Kidney epithelial cell (primary cell): ENCODE measurements at regions not wholly inside any gene's neighbourhood (a gene's known extent, or its start where the extent isn't known, plus 50 kb on each side); places are given as distances from the start of the nearest gene placed in this dataset.

Experiments used
- DNase-seq: peaks from one replicate; pipeline ENCODE4 v3.0.0-alpha.2; 2010; ENCODE audit warnings: low read depth
- H3K27me3 ChIP-seq: 2 replicates; pipeline ENCODE4 v1.6.0; 2011; ENCODE audit warnings: low read length; ENCODE audit not compliant: control insufficient read depth, insufficient read depth
- H3K36me3 ChIP-seq: 2 replicates; pipeline ENCODE4 v1.5.1; 2011; ENCODE audit warnings: low read length; ENCODE audit not compliant: control insufficient read depth, insufficient read depth
- H3K4me3 ChIP-seq: 2 replicates; pipeline ENCODE4 v1.5.1; 2011; ENCODE audit warnings: low read depth, mild to moderate bottlenecking, control low read depth, low read length
- CTCF ChIP-seq: IDR thresholded peaks from 2 replicates; pipeline ENCODE4 v1.5.1; 2011; ENCODE audit warnings: mild to moderate bottlenecking, moderate library complexity, low read length, control low read depth, inconsistent platforms; ENCODE audit not compliant: insufficient read depth, poor library complexity, severe bottlenecking

DNA sequence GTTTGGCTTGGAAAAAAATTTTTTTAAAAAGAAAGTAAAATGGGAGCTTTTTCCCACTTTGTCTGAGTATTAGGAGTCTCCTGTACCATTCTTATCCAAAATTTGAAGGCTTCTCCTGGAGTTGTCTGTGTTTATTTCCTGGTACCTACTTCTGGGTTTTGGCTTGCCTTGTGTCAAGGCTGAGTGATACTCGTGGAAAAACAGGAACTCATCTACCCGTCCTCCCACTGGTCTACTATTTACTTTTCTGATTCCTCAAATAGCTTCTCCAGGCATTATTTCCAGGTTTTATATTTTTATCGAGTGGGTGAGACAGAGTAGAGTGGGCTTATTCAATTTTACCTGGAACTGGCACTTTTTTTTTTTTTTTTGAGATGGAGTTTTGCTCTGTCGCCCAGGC is 99.4 kb downstream of the RMI1 start:
- no peak for TF ChIP-seq CTCF

DNA sequence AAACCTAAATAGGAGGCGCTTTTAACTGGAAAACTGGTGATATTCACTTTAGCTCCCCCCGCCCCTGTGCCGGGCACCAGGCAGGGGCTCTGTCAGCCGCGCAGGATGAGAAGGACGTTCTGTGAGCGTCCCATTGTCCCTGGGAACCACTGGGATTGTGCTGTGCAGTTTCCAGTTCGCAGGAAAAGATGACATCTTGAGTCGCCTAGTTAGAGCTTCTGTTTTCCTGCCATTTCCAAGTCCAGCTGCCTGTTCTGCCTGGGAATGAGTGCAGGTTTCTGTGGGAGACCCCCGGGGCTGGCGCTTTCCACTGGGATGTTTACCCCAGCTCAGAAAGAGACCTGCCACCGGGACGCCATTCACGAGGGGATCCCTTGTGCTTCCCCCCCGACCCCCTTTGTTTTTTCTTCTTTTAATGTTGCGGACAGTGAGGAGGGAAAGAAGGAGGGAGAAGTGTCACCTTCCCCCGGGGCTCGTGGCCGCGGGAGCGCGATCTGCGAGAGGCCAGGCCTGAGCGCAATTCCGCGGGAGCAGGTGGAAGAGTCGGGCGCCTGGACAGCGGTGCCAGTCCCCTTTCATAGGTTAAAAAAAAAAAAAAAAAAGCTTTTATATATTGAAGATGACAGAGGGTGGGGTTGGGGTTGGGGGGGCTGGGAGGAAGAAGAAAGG is 121.5 kb downstream of the RMI1 start:
- peaks cover 8% of the 10 kb centered on the region for H3K27me3 ChIP-seq

More for the DNA sequence above, 99.4 kb downstream of the RMI1 start:
- Histone ChIP-seq H3K4me3 (no peak overlapping the region), H3K36me3 (no peaks in the 10 kb centered on the region), H3K27me3 (no peaks in the 10 kb centered on the region)
- DNase-seq: no peak

GRCh38 chr9:84103651-84104377 is 123.2 kb downstream of the RMI1 start:
- DNase-seq: no peak
- peaks cover 8% of the 10 kb centered on the region for H3K27me3 ChIP-seq
- no peaks in the 10 kb centered on the region for H3K36me3 ChIP-seq
- no peak for TF ChIP-seq CTCF
- no peak overlapping the region for H3K4me3 ChIP-seq

More for the DNA sequence above, 121.5 kb downstream of the RMI1 start:
- no peak for TF ChIP-seq CTCF
- Histone ChIP-seq H3K36me3 (no peaks in the 10 kb centered on the region), H3K4me3 (no peak overlapping the region)
- DNase-seq: no peak

- DNase-seq: no peak
- TF ChIP-seq CTCF: no peak
- H3K27me3 ChIP-seq: peaks cover 4% of the 10 kb centered on the region
- H3K4me3 ChIP-seq: no peak overlapping the region
- no peaks in the 10 kb centered on the region for H3K36me3 ChIP-seq
These were observed 126.5 kb downstream of the RMI1 start for GRCh38 chr9:84107081-84107480.

DNA sequence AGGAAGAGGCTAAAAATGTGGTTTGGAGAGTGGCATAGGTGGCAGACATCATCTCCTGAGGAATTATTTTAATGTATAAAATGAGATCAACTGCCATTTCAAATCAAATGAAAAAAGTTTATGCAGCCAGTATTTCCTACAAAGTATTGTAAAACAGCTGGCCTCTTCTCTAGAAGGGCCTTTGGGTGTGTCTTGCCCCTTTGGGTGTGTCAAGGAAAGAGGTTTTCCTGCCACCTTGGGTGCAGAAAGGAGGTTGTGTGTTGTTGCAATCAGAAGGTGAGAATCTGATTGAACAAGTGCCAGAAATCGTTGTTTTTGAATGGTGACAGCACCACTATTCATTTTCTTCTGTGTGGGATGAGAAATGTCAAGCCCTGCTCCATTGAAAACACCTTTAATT is 127.4 kb downstream of the RMI1 start:
- Histone ChIP-seq H3K4me3 (no peak overlapping the region), H3K27me3 (no peaks in the 10 kb centered on the region), H3K36me3 (no peaks in the 10 kb centered on the region)
- no peak for TF ChIP-seq CTCF
- DNase-seq: no peak
